ENCODE measurements at regions not wholly inside any gene's neighbourhood (a gene's known extent, or its start where the extent isn't known, plus 50 kb on each side); places are given as distances from the start of the nearest gene placed in this dataset.

DNA sequence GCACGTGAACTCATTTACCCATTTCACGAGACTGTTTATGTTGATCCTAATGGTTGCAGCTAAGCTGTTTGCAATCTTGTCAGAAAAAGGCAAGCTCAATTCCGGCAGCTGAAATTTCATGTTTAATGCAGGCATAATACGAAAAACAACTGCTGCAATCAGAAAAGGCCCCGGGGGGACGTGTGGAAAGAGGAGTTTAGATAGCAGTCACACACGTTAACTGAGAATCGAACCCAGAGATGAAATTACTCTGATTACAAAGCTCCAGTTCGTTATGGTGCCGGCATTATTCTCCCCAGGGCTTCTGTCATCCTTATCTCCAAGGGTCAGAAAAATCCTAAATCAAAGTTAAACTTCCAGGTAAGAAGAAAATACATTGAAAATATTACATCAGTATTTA is 79.9 kb upstream of the MYT1L start:
- Histone ChIP-seq H3K4me1 (no peaks in the 10 kb centered on the region), H3K9me3 (no peaks in the 10 kb centered on the region), H3K4me3 (no peak overlapping the region), H3K27me3 (ENCODE audit: low read depth) (no peaks in the 10 kb centered on the region), H3K36me3 (replicated peaks) (no peaks in the 10 kb centered on the region)
- in situ Hi-C loops (cut with MboI; ENCODE audit: low sequenced_read_pairs) = no loop called here
- DNase-seq (ENCODE audit: low spot score in 2 of 2) = no peak

GRCh38 chr2:2409481-2409880 is 78.4 kb upstream of the MYT1L start:
- Histone ChIP-seq H3K9me3 (no peaks in the 10 kb centered on the region), H3K4me1 (no peaks in the 10 kb centered on the region), H3K27me3 (ENCODE audit: low read depth) (no peaks in the 10 kb centered on the region), H3K4me3 (no peak overlapping the region), H3K36me3 (replicated peaks) (no peaks in the 10 kb centered on the region)
- in situ Hi-C loops (cut with MboI; ENCODE audit: low sequenced_read_pairs) = no loop called here
- DNase-seq (ENCODE audit: low spot score in 2 of 2) = no peak

- H3K4me3 ChIP-seq = no peak overlapping the region
- H3K4me1 ChIP-seq = no peaks in the 10 kb centered on the region
- no peaks in the 10 kb centered on the region for H3K27me3 ChIP-seq (ENCODE audit: low read depth)
- no peaks in the 10 kb centered on the region for H3K36me3 ChIP-seq (replicated peaks)
- no peak for DNase-seq (ENCODE audit: low spot score in 2 of 2)
- in situ Hi-C loops (cut with MboI; ENCODE audit: low sequenced_read_pairs) = no loop called here
- H3K9me3 ChIP-seq = no peaks in the 10 kb centered on the region
Observed at GRCh38 chr2:2405780-2406179, 74.7 kb upstream of the MYT1L start.

- in situ Hi-C loops (cut with MboI; ENCODE audit: low sequenced_read_pairs) = no loop called here
- Histone ChIP-seq H3K9me3 (no peaks in the 10 kb centered on the region), H3K4me3 (no peak overlapping the region), H3K27me3 (ENCODE audit: low read depth) (no peaks in the 10 kb centered on the region), H3K4me1 (no peaks in the 10 kb centered on the region), H3K36me3 (replicated peaks) (no peaks in the 10 kb centered on the region)
- DNase-seq (ENCODE audit: low spot score in 2 of 2) = no peak
Observed at GRCh38 chr2:2400286-2401038, 69.4 kb upstream of the MYT1L start.

- in situ Hi-C loops (cut with MboI; ENCODE audit: low sequenced_read_pairs) = no loop called here
- no peaks in the 10 kb centered on the region for H3K9me3 ChIP-seq
Observed at GRCh38 chr2:2399396-2399795, 68.3 kb upstream of the MYT1L start.

GRCh38 chr2:2392332-2392731 is 61.3 kb upstream of the MYT1L start:
- Histone ChIP-seq H3K4me3 (no peak overlapping the region), H3K36me3 (replicated peaks) (no peaks in the 10 kb centered on the region), H3K27me3 (ENCODE audit: low read depth) (no peaks in the 10 kb centered on the region), H3K4me1 (no peaks in the 10 kb centered on the region), H3K9me3 (no peaks in the 10 kb centered on the region)
- no peak for DNase-seq (ENCODE audit: low spot score in 2 of 2)
- in situ Hi-C loops (cut with MboI; ENCODE audit: low sequenced_read_pairs) = no loop called here

More at GRCh38 chr2:2399396-2399795, 68.3 kb upstream of the MYT1L start:
- DNase-seq (ENCODE audit: low spot score in 2 of 2) = no peak
- no peaks in the 10 kb centered on the region for H3K4me1 ChIP-seq
- no peak overlapping the region for H3K4me3 ChIP-seq
- H3K36me3 ChIP-seq (replicated peaks) = no peaks in the 10 kb centered on the region
- no peaks in the 10 kb centered on the region for H3K27me3 ChIP-seq (ENCODE audit: low read depth)

DNA sequence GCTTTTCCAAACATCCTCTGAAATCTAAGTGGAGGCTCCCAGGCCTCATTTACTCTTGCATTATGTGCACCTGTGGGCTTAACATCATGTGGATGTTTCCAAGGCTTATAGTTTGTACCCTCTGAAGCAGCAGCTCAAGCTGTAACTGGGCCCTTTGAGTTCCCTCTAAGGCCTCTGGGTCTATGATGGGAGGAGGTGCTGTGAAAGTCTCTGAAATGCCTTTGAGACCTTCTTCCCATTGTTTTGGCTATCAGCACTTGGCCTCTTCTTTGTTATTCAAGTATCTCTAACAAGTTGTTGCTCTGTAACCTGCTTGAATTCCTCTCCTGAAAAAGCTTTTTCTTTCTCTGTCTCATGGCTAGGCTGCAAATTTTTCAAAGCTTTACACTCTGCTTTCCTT is 58.1 kb upstream of the MYT1L start:
- no peaks in the 10 kb centered on the region for H3K9me3 ChIP-seq
- H3K4me3 ChIP-seq = no peak overlapping the region
- no peaks in the 10 kb centered on the region for H3K4me1 ChIP-seq
- in situ Hi-C loops (cut with MboI; ENCODE audit: low sequenced_read_pairs) = no loop called here
- H3K27me3 ChIP-seq (ENCODE audit: low read depth) = no peaks in the 10 kb centered on the region
- H3K36me3 ChIP-seq (replicated peaks) = no peaks in the 10 kb centered on the region
- no peak for DNase-seq (ENCODE audit: low spot score in 2 of 2)
